Ovary (tissue), 3 donors: ENCODE measurements at regions not wholly inside any gene's neighbourhood (a gene's known extent, or its start where the extent isn't known, plus 50 kb on each side); places are given as distances from the start of the nearest gene placed in this dataset.

Source experiments
- CTCF ChIP-seq, 3 donors: fragments of 450-650 bp in 2 of 3; fragments of 200-600 bp in 1 of 3; IDR thresholded peaks; one replicate each; pipeline versions ENCODE4 v1.5.1 to v1.8.0; 2016 to 2022; ENCODE audit warnings: antibody characterized with exemption in 3 of 3, mild to moderate bottlenecking in 1 of 3
- EP300 ChIP-seq: sonication (generic); formaldehyde crosslinking; IDR thresholded peaks from one replicate; pipeline ENCODE4 v1.6.1; 2017; ENCODE audit warnings: antibody characterized with exemption
- donor health status: DM: no; HTN: no; CAD: no.

DNA sequence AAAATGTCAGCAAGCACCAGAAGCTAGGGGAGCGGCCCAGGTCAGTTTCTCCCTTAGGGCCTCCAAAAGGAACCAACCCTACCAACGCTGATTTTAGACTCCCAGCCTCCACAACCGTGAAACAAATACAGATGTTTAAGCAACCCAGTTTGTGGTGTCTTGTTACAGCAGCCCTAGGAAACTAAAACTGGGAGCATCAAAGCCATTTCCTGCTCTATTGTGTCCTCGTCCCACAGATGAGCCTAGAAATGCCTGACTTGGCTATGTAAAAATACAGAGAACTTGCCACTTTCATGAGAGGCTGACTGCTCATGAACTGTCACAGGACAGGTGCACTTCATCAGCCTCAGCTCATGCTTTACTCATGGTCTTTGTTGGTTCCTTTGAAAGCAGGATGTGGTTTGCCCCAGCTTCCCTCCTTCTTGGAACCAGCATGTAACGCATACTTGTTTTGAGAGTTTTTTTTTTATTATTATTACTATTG, 97.6 kb upstream of the SLC39A10 start:
- no peak for TF ChIP-seq CTCF (IDR thresholded peaks at IDR 0.05)
- no peak for TF ChIP-seq EP300
